Stimulated activated CD4-positive, alpha-beta T cell treated with anti-CD3 and anti-CD28 coated beads, Interleukin-4, amount 100 ng/mL, for 4 hours (primary cell): ENCODE measurements at regions not wholly inside any gene's neighbourhood (a gene's known extent, or its start where the extent isn't known, plus 50 kb on each side); places are given as distances from the start of the nearest gene placed in this dataset.

ENCODE experiments used
- DNase-seq, 2 experiments: peaks; one replicate each; pipeline ENCODE4 v3.0.0-alpha.2; 2020

- no peak for DNase-seq
Measured at GRCh38 chr2:12300019-12300602, 416.6 kb upstream of the TRIB2 start.

- no peak for DNase-seq
Measured at GRCh38 chr2:12300927-12301326, 415.8 kb upstream of the TRIB2 start.

- no peak for DNase-seq
Measured at GRCh38 chr2:12302140-12302539, 414.6 kb upstream of the TRIB2 start.

- no peak for DNase-seq
Measured at GRCh38 chr2:12302691-12303090, 414.0 kb upstream of the TRIB2 start.

- DNase-seq = no peak
Measured at GRCh38 chr2:12303181-12304030, 413.3 kb upstream of the TRIB2 start.

GRCh38 chr2:12304564-12305171, 412.1 kb upstream of the TRIB2 start:
- DNase-seq = no peak

GRCh38 chr2:12305931-12306330, 410.8 kb upstream of the TRIB2 start:
- DNase-seq = no peak

GRCh38 chr2:12310399-12310798, 406.3 kb upstream of the TRIB2 start:
- DNase-seq = no peak

- no peak for DNase-seq
Measured at GRCh38 chr2:12313445-12314126, 403.1 kb upstream of the TRIB2 start.

- no peak for DNase-seq
Measured at GRCh38 chr2:12314127-12314760, 402.5 kb upstream of the TRIB2 start.

GRCh38 chr2:12315224-12315623, 401.5 kb upstream of the TRIB2 start:
- no peak for DNase-seq

GRCh38 chr2:12316476-12316875, 400.3 kb upstream of the TRIB2 start:
- no peak for DNase-seq

- no peak for DNase-seq
Measured at GRCh38 chr2:12317286-12317685, 399.4 kb upstream of the TRIB2 start.

- DNase-seq = no peak
Measured at GRCh38 chr2:12317814-12318426, 398.8 kb upstream of the TRIB2 start.

GRCh38 chr2:12318427-12319057, 398.2 kb upstream of the TRIB2 start:
- no peak for DNase-seq

- DNase-seq = no peak
Measured at GRCh38 chr2:12320027-12320734, 396.6 kb upstream of the TRIB2 start.

- no peak for DNase-seq
Measured at GRCh38 chr2:12320991-12321641, 395.6 kb upstream of the TRIB2 start.

GRCh38 chr2:12321886-12322285, 394.9 kb upstream of the TRIB2 start:
- DNase-seq = no peak

GRCh38 chr2:12325806-12326205, 390.9 kb upstream of the TRIB2 start:
- no peak for DNase-seq

- DNase-seq = peak in 1 of 2 experiments; percentile 9
Measured at GRCh38 chr2:12326449-12327190, 390.1 kb upstream of the TRIB2 start.
